GM18511 (cell line): ENCODE measurements at regions not wholly inside any gene's neighbourhood (a gene's known extent, or its start where the extent isn't known, plus 50 kb on each side); places are given as distances from the start of the nearest gene placed in this dataset.
"Not testable (repeated sequence)": the region's sequence is repeated elsewhere in the genome, so short reads cannot be mapped to it uniquely, and the experiment has no call there.

Experiments used
- ATAC-seq: cut with Tn5 transposase; IDR thresholded peaks from one replicate; pipeline ENCODE4 v1.9.1; 2021; ENCODE audit warnings: mild to moderate bottlenecking, moderate library complexity; ENCODE audit not compliant: unreplicated experiment

DNA sequence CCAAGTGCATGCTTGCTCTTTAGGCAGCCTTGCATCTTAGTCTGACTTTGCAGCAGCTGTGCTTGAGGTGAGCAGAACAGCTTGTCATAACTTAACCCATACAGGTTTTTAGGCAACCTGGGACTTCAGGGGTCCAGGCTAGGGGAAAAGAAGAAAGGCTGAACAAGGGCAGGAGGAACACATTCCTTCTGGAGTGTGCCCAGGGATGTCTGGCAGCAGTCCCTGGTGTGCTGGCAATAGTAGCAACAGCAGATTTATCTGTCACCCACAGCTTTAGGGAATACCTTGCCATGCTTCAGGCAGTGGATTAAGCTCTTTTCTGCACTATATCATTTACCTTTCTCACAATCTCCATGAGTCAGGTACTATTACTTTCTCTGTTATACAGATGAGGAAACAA lies 513.0 kb downstream of the RAB38 start:
- no peak for ATAC-seq

DNA sequence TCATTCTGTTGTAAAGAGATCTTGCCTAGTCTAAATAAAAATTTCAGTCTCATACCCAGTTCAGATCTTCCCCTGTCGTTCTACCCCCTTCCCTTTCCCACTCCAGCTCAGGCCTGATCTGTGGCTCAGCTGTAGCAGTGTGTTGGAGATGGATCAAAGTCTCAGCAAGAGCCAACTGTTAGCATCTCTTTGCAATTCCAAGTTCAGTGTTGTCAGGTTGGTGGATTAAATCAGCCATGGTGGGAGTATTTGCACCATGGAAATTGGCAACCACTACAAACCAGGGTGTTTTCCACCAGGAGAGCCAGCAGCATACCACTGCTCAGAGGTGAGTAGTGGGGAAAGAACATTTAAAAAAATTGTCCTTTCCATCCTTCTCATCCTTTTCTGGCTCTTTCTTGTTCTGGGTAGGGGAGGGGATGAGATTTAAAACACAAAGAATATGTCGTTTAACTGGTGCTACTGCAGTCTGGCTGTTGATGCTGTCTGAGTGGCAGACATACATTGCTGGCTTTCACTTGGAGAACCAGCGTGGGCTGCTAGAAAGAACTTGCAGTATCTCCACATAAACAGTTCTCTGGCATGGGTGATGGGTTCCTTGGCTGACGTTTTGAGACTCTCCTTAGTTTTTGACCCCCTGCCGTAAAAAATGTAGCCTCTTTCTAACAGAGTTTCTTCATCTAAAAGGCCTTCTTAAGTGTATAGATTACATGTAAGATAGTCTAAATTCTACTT lies 514.1 kb downstream of the RAB38 start:
- no peak for ATAC-seq

DNA sequence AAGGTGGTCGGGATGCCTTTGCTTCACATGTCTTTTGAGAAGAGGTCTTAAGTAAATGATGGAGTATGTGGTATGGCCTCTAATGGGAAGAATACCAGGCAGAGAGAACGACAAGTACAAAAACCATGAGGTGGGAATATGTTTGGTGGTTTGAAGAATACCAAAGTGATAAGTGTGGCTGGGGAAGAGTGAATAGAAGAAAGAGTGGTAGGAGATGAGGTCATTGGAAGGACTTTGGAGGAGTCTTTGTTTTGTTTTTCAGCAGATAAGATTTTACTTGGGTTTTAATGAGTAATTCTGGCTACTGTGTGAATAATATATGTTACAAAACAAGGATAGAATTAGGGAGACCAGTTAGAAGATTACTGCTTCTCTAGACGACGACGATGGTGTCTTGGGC lies 515.4 kb downstream of the RAB38 start:
- ATAC-seq = no peak

DNA sequence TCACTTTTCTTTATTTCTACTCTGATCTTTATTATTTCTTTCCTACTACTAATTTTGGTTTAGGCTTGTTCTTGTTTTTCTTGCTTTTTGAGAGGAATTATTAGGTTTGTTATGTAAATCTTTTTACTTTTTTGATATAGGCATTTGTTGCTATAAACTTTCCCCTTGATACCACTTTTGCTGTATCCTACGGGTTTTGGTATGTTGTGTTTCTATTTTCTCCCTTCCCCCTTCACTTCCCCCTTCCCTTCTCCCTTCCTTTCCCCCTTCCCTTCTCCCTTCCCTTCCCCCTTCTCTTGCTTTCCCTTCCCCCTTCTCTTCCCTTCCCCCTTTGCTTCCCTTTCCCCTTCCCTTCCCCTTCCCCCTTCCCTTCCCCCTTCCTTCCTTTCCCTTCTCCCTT lies 529.6 kb downstream of the RAB38 start:
- no peak for ATAC-seq

DNA sequence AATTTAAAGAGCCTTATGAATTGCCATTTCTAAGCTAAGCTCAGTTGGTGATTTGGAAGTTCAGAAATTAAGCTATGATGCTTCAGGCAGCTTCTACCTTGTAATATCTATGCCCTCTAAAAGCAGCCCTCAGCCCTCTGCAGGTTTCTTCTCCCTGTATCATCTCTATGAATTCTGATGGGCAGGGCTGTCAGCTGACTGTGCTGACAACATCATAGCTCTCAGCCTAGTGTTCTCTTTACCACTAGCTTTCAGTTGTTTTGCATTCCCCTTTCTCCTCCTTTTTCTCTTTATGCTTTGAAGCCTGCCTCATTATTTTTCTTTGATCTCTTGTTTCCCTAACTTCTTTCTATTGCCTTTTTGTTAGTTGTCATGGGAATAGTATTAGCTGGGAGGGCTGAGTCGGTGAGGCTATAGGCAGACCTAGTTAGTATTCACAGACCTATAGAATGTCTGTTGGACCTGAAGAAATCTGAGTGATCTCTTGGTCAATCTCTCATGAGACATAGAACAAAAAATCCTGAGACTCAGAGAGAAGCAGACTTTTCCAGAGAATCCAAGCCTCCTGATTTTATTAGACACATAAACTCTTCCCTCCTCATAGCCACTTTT lies 535.4 kb downstream of the RAB38 start:
- no peak for ATAC-seq

DNA sequence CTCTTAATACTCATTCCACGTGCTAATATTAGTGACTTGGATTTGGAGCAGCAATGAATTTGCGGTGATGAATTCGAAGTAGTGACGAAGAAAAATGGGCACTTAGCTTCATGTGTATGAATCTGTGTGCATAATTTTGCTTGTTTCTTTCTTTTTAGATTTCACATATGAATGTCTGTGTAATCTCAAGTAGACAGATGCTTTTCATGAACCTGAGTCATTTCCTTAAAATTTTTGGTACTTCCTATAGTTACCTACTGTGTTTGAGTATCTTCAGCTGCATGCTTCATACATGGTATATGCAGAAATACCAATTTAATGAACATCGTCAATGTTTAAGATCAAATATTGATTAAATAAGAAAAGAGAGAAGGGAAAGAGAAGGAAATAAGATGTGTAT lies 540.2 kb downstream of the RAB38 start:
- ATAC-seq = no peak

DNA sequence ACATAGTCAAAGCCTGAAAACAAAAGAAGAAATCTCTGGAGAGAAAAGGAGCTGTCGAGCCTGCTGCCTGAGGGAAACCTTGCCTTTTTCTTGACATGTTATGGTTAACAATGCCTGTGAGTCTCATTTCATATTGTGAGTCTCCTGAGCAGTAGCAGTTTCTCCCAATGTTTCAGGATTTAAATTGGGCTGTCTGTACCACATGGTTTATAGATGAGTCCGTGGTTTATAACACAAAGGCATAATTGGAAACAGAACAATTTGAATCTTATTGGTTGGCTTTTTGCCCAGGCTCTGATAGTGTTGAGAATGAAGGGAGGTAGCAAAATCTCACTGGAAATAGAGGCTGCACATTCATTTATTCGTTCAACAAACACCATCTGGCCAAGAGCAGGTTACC lies 540.9 kb downstream of the RAB38 start:
- no peak for ATAC-seq

DNA sequence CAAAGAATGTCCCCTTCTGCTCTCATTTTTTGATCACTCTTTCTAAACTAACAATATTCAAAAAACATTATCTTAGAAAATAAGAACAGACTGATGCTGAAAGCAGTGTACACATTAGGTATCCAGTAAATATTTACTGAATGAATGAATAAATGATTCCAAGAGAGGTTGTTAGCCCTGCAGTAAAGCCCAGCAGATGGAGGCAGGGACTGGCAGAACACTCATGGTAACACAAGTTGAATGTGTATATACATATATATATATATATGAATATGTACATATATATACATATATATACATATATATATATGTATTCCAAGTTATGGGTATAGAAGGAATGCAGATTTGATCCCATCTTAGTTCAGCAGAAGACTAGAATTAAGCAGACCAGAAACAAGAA lies 546.3 kb downstream of the RAB38 start:
- ATAC-seq = no peak

DNA sequence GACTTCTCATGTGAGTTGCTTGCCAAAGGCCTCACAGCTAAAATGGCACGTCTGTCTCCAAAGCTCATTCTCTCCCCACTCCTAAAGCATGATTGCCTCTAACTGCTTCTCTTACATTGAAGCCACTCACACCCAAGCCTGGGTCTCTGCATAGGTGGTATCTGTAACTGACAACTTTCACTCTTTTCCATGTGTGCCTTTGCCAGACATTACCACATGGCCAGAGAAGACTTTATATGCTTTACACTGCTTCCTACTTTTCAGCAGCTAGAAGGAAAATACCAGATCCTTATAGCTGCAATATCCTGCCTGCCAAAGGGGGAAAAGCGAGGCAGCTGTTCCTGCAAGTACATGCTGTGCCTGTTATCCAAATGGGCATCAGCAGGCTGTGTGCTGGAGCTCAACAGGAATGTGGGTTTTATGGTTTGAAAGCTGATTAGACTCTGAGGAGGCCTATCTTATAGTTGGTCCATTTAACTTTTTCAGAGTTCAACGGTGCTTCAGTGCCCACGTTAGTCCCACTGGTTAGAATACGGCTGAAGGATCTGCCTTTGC lies 547.1 kb downstream of the RAB38 start:
- ATAC-seq = no peak

DNA sequence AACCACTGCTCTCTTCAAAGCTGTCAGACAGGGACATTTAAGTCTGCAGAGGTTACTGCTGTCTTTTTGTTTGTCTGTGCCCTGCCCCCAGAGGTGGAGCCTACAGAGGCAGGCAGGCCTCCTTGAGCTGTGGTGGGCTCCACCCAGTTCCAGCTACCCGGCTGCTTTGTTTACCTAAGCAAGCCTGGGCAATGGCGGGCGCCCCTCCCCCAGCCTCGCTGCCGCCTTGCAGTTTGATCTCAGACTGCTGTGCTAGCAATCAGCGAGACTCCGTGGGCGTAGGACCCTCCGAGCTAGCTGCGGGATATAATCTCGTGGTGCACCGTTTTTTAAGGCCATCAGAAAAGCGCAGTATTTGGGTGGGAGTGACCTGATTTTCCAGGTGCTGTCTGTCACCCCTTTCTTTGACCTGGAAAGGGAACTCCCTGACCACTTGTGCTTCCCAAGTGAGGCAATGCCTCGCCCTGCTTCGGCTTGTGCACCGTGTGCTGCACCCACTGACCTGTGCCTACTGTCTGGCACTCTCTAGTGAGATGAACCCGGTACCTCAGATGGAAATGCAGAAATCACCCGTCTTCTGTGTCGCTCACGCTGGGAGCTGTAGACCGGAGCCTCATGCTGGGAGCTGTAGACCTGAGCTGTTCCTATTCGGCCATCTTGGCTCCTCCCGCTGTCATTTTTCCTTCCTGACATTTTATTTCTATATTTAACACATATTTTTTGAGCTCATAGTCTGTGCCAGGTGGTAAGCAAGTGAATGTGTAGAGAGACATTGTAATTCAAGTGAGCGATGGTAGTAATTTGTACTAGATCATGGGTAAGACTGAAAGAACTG lies 551.5 kb downstream of the RAB38 start:
- ATAC-seq = not testable (repeated sequence)

DNA sequence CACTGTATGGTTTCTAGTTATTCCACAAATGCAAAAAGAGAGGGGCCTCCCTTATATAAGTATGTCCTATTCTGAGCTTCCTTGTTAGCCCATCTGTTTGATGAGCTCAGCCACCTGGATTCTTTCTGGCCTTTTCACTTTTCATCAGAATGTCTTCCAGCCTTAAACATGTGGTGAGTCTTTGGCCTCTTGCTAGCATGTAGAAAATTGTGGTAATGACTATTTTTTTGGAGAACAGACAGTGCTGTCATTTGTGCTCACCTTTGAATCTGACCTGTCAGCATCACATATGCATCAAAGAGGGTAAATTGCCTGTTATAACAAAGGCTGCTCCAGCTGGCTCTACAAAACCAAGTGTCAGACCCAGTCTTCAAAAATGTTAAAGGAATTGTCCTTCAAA lies 558.7 kb downstream of the RAB38 start:
- no peak for ATAC-seq

DNA sequence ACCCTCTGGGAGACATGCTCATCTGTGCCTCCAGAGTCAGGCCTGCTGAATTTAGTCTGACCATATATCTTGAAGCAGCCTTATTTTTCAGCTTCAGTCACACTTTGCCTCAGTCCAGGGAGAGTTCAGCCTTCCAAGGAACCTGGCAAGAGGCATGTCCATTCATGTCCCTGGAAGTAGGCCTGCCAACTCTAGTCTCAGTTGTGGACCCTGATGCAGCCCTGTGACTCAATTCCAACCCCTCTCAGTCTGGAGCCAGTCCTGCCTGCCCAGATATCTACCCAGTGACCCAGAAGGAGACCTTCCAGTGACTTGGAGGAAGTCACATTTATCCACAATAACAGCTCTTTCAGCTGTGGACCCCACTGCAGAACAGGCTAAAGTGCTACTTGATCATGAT lies 566.6 kb downstream of the TMEM135 start:
- no peak for ATAC-seq

DNA sequence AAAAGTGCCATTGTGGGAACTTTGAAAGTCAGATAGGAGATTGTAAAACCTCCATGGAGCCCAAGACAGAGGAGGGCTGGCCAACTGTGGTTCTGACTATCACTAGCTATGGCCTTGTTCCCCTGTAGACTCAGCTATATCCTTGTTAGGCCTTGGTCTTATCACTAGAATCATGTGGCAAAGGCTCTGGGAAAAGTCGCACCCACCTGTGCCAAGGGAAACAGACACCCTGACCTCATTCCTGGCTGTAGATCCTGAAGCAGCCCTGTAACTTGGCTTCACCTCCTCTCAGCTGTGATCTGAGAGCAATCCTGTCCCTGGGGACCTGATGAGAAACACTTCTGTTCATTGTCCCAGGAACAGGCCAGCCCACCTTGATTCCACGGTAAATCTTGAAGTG lies 566.2 kb downstream of the TMEM135 start:
- ATAC-seq = no peak

DNA sequence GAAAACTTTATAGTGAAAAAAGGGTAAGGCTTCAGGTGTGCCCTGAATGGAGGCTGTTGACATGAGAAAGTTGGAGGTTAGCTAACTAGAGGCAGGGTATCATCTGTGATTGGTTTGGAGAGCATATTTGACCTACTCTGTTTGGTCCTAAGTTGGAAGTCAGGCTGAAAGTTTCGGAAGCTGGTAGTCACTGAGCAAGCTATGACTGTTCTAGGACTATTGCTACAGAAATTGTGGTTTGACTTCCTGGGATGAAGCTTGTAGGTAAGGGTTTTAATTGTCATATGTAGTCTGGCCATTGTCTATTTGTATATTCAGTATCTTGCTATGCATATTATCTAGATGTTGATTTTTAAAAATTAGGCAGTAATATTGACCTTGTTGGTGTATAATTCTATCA lies 565.0 kb downstream of the TMEM135 start:
- ATAC-seq = no peak

DNA sequence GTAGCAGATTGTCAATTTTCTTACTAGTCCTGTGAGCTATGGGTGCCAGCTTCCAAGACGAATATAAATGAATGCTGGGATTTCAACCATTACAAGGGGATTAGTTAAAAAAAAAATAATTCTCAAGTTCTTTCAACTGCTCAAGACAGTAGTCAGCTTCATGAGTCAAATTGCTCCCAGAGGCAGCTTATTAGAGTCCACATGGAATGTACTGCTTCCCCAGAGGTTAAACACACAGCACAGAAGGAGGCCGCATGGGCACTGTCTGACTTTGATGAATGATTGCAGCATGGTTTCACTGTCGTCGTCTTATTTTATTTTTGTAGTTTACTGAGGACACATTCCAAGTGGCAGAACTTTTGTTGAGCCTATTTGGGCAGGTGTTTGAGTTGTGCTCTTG lies 563.2 kb downstream of the TMEM135 start:
- no peak for ATAC-seq

DNA sequence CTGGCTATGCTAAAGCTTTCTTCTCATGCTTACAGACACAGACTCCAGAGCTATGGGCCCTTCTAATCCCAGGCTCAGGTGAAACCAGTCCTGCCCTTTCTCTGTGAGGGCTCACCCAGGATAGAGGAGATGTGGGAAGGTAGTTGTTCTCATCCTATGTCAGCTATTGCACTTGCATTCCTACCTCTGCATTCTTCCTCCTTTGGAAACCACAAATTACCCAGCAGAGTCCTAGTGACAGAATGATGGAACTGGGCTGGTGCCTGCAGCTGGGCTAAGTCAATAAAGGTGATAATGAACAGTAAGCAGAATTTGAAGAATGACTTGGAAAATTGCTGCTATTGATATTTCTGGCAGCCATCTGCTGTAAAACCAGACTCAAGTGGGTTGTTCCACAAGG lies 560.0 kb downstream of the TMEM135 start:
- ATAC-seq = no peak

DNA sequence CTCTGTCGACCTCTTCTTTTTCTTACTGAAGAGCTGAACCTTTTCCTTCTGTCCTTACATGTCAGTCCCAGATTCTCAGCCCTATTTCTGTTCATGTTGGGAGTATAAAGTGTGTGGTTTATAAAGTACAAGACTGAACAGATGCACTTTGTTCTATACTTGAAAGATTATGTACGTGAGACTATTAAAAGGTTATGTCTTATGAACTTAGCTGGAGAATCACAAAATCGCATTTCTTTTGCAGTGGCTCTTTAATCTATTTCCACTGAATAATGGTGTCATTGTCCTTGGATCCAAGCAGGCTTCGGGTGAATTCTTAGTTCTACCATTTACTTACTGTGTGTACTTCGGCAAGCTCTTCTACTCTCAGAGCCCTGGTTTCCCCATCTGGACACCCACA lies 558.4 kb downstream of the TMEM135 start:
- ATAC-seq = no peak

DNA sequence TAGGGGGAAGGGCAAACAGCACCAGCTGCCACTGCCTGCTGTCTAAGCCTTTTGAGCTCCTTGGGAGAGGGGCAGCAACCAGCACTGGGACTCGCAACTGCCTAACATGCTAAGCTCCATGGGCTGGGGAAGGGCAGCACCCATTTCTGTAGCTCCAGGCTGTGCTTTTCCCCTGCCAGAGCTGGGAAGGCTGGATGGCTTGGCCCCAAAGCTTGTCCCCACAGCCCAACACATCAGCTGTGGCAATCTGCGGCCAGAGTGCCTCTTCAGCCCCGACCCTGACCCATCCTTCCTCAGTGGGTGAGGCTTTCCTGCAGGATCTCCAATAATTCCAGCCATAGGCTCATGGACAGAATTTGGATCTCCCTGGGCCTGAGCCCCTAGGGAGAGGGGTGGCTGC lies 551.3 kb downstream of the TMEM135 start:
- no peak for ATAC-seq

DNA sequence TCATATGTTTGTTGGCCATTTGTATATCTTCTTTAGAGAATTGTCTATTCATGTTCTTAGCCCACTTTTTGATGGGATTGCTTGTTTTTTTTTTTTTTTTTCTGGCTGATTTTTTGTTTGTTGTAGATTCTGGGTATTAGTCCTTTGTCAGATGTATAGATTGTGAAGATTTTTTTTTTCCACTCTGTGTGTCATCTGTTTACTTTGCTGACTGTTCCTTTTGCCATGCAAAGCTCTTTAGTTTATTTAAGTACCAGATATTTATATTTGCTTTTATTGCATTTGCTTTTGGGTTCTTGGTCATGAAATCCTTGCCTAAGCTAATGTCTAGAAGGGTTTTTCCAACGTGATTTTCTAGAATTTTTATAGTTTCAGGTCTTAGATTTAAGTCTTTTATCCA lies 547.9 kb downstream of the TMEM135 start:
- not testable (repeated sequence) for ATAC-seq

DNA sequence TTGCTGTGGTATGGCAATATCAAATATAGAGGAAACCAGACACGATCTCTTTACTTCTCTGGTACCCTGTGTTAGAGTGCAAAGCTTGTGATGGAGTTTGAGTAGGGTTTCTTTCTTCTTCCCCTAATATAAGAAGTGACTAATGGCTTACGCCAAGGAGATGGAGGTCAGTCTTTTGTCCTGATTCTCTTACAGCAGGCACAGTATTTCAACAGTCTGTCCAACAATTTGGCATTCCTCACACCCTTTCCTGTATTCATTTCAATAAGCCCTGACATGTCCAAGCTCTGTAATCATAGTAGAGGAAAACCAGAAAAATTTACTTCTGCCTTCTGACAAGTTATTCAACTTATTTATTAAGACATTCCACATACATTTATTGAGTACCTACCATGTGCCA lies 546.2 kb downstream of the TMEM135 start:
- ATAC-seq = no peak

DNA sequence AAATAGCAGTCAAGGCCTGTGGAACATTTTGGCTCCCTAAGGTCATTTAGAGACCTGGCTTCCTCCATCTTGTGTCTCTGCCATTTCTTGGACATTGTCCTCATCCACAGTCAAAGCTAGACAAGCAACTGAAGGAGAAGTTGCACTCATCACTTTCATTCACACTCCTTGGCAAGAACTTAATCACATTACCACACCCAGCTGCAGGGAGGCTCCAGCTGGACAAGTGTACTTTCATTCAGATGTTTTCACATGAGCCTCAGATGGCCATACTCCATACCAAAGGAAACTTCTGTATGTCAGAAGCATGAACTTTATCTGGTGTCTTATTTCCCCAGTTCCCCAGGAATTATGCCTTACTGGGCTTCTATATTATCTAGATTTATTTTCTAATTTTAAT lies 537.4 kb downstream of the TMEM135 start:
- no peak for ATAC-seq

DNA sequence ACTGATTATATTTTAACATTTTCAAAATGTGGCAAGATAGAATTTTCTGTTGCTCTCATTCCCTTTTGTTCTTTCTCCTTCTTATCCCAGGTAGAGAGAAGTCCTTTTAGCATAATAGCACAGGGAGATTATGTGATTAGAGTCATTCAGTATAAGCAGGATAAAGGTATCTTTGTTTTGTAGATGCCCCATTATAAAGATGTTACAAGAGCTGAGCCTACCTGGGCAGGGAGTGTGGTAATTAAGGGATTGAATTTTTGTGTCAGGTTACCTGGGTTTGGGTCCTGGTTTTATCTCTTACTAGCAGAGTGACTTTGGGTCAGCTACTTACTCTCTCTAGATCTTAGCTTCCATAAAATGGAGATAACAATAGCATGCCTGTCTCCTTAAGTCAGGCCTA lies 536.5 kb downstream of the TMEM135 start:
- ATAC-seq = no peak
